MCF 10A (cell line): ENCODE measurements at regions not wholly inside any gene's neighbourhood (a gene's known extent, or its start where the extent isn't known, plus 50 kb on each side); places are given as distances from the start of the nearest gene placed in this dataset.

Experiments
- BruUV-seq: library from RNA; stranded (reverse); fragments of 400-500 nt; replicated peaks from 2 replicates; lab custom pipeline; 2021; lab: Mats Ljungman, UMichigan
- CTCF ChIA-PET: fragments of 300-600 bp; sonication (Branson Sonifier 250); formaldehyde crosslinking; extraction: SDS; loops from one replicate; lab custom pipeline; 2021; ENCODE audit warnings: antibody characterized with exemption, inconsistent platforms; lab: Yijun Ruan, JAX
- POLR2A ChIA-PET: fragments of 300-600, 350-650 bp; sonication (Branson Sonifier 250); formaldehyde crosslinking; extraction: SDS; loops from one replicate; lab custom pipeline; 2020; ENCODE audit warnings: antibody characterized with exemption, inconsistent platforms; lab: Yijun Ruan, JAX
- DNase-seq: peaks from one replicate; pipeline ENCODE4 v3.0.0-alpha.2; 2018; ENCODE audit not compliant: unreplicated experiment
- H3K27ac Mint-ChIP-seq: one replicate; pipeline ENCODE4 v1.8.0; 2022; ENCODE audit warnings: mild to moderate bottlenecking, low read depth, mixed read lengths; ENCODE audit not compliant: unreplicated experiment
- H3K27me3 Mint-ChIP-seq: one replicate; pipeline ENCODE4 v1.8.0; 2022; ENCODE audit warnings: mixed read lengths; ENCODE audit not compliant: insufficient read depth, unreplicated experiment
- H3K36me3 Mint-ChIP-seq: one replicate; pipeline ENCODE4 v1.8.0; 2022; ENCODE audit warnings: mild to moderate bottlenecking, moderate library complexity, mixed read lengths; ENCODE audit not compliant: insufficient read depth, unreplicated experiment
- H3K4me1 Mint-ChIP-seq: one replicate; pipeline ENCODE4 v1.8.0; 2022; ENCODE audit warnings: mixed read lengths; ENCODE audit not compliant: insufficient read depth, unreplicated experiment
- H3K4me3 Mint-ChIP-seq: one replicate; pipeline ENCODE4 v1.8.0; 2022; ENCODE audit warnings: mild to moderate bottlenecking, moderate library complexity, mixed read lengths; ENCODE audit not compliant: unreplicated experiment
- H3K9me3 Mint-ChIP-seq: one replicate; pipeline ENCODE4 v1.8.0; 2022; ENCODE audit warnings: mixed read lengths; ENCODE audit not compliant: unreplicated experiment
- CTCF ChIP-seq: fragments of 200-600 bp; IDR thresholded peaks from one replicate; pipeline ENCODE4 v1.8.0; 2022; ENCODE audit warnings: antibody characterized with exemption, mild to moderate bottlenecking; ENCODE audit not compliant: unreplicated experiment
- intact Hi-C: fragments of 100-400 bp; cut with micrococcal nuclease; formaldehyde crosslinking; loops from 2 replicates; pipeline ENCODE4 v1.14.1; 2022

- POLR2A ChIA-PET = no interaction called here
- no peak overlapping the region for H3K4me3 Mint-ChIP-seq
- intact Hi-C loops = no loop called here
Observed at GRCh38 chr13:47869776-47870175, 131.3 kb downstream of the SUCLA2 start.

GRCh38 chr13:47865883-47866282, 135.2 kb downstream of the SUCLA2 start:
- Mint-ChIP-seq H3K4me3 (no peak overlapping the region), H3K36me3 (no peaks in the 10 kb centered on the region), H3K27ac (no peak overlapping the region), H3K9me3 (no peaks in the 10 kb centered on the region), H3K27me3 (no peaks in the 10 kb centered on the region), H3K4me1 (no peaks in the 10 kb centered on the region)
- no TSS peak for BruUV-seq
- intact Hi-C loops = no loop called here
- POLR2A ChIA-PET = no interaction called here
- no peak for DNase-seq
- TF ChIP-seq CTCF = no peak
- CTCF ChIA-PET = no interaction called here

More at GRCh38 chr13:47869776-47870175, 131.3 kb downstream of the SUCLA2 start:
- Mint-ChIP-seq H3K9me3 (no peaks in the 10 kb centered on the region), H3K36me3 (no peaks in the 10 kb centered on the region), H3K27ac (no peak overlapping the region), H3K27me3 (no peaks in the 10 kb centered on the region), H3K4me1 (no peaks in the 10 kb centered on the region)
- no TSS peak for BruUV-seq
- TF ChIP-seq CTCF = no peak
- CTCF ChIA-PET = interaction anchor here (0.6 kb wide), 1 partner anchor 75 kb away, joined by 3 read pairs; no protein-coding TSS in a partner anchor
- no peak for DNase-seq

GRCh38 chr13:47862841-47863240, 138.2 kb downstream of the SUCLA2 start:
- H3K27me3 Mint-ChIP-seq = no peaks in the 10 kb centered on the region
- no peaks in the 10 kb centered on the region for H3K36me3 Mint-ChIP-seq
- intact Hi-C loops = no loop called here
- POLR2A ChIA-PET = no interaction called here
- no peak overlapping the region for H3K4me3 Mint-ChIP-seq
- H3K4me1 Mint-ChIP-seq = peaks cover 10% of the 10 kb centered on the region
- no peak for TF ChIP-seq CTCF
- CTCF ChIA-PET = interaction anchor here (0.7 kb wide), 1 partner anchor 106 kb away, joined by 4 read pairs; no protein-coding TSS in a partner anchor
- H3K9me3 Mint-ChIP-seq = no peaks in the 10 kb centered on the region
- BruUV-seq = no TSS peak
- no peak overlapping the region for H3K27ac Mint-ChIP-seq
- DNase-seq = no peak

GRCh38 chr13:47859165-47859564, 141.9 kb downstream of the SUCLA2 start:
- intact Hi-C loops = no loop called here
- H3K36me3 Mint-ChIP-seq = no peaks in the 10 kb centered on the region

More at GRCh38 chr13:47859165-47859564, 141.9 kb downstream of the SUCLA2 start:
- BruUV-seq = no TSS peak
- ChIA-PET POLR2A (interaction anchor here (0.6 to 1.3 kb wide), 4 partner anchors 10 to 42 kb away, joined by 3 to 4 read pairs (median 3); no protein-coding TSS in a partner anchor), CTCF (interaction anchor here (0.6 to 1.2 kb wide), 3 partner anchors 40 to 1095 kb away, joined by 3 read pairs; no protein-coding TSS in a partner anchor)
- Mint-ChIP-seq H3K9me3 (no peaks in the 10 kb centered on the region), H3K27me3 (no peaks in the 10 kb centered on the region), H3K4me1 (peaks cover 10% of the 10 kb centered on the region), H3K4me3 (no peak overlapping the region), H3K27ac (no peak overlapping the region)
- TF ChIP-seq CTCF = no peak
- no peak for DNase-seq
